GM18858 (cell line): ENCODE measurements at regions not wholly inside any gene's neighbourhood (a gene's known extent, or its start where the extent isn't known, plus 50 kb on each side); places are given as distances from the start of the nearest gene placed in this dataset.
"Not testable (repeated sequence)": the region's sequence is repeated elsewhere in the genome, so short reads cannot be mapped to it uniquely, and the experiment has no call there.

Experiments
- ATAC-seq: cut with Tn5 transposase; IDR thresholded peaks from one replicate; pipeline ENCODE4 v1.9.1; 2021; ENCODE audit not compliant: unreplicated experiment

- ATAC-seq, result no peak
Measured at GRCh38 chr3:161689584-161690298, 193.1 kb downstream of the OTOL1 start.

- ATAC-seq, result no peak
Measured at GRCh38 chr3:161690299-161690620, 193.7 kb downstream of the OTOL1 start.

- no peak for ATAC-seq
Measured at GRCh38 chr3:161691677-161692076, 195.1 kb downstream of the OTOL1 start.

DNA sequence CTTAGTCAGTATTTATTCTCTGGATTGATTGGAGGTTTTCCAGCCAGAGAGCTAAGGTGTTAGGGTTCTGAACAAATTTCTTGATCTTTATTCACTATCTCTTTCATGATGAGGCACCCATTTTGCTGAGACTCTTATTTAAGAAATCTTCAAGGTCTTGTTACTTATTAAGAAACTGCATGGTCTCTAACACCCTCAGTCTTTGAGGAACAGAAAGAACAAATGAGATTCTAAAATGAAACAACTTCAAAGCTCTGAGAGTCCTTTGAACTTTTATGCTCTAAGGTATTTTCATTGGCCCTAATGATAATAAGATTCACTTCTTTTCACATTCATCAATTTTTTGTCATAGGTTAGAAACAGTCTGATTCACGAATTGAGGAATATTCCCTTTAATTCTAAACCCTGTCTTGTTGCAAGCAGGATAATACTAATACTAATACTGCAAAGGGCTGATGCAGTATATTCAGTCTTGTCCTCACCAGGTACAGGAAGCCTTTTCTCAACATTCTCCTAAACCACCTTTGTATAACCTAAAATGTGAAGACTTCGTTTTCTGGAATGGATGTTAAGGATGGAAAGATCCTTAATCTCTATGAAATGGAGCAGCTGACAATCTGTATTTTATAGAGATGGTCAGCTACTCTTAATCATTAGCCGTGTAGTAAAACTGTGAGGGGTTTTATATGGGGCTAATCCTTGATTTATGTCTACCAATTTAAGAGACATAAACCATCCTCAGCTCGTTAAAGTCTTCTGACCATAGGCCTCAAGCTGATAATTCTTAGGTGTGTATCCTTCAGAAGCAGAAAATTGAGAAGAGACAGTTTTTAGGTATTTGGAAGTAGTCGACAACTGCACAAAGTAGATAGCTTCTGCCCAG lies 198.3 kb downstream of the OTOL1 start:
- ATAC-seq, result peak; percentile 61

DNA sequence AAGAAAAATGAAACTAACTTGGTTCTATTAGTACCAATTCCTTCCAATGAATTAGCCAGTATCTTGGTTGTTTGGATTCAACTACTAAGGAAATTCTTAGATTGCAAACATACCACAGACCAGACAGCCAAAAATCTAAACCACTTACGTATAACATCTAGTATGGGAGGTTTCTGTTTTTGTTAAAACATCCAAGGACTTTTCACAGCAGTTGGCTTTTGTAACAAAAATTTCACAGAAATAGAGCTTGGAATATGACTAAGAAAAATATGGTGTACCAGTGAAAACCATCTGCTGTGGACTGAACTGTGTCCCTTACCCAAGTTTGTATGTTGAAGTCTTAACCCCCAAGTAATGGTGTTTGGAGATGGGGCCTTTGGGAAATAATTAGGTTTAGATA lies 199.2 kb downstream of the OTOL1 start:
- no peak for ATAC-seq

DNA sequence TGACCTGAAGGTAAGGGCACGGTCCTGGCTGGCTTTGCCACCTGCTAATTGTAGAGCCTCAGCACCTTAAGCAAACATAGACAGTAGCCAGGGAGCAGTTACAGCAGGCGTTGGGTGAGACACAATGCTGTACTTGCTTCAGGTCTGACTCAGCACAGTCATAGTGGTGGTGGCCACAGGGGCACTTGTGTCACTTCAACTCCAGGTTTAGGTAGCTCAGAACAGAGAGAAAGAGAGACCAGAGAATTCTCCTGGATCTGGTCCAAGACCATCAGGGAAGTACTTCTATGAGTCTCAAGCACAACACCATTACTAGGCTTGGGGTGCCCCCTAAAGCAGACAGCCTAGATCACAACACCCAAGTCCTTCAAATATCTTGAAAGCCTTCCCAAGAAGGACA lies 204.4 kb downstream of the OTOL1 start:
- ATAC-seq, result peak; percentile 54

- not testable (repeated sequence) for ATAC-seq
Measured at GRCh38 chr3:161707253-161707652, 210.6 kb downstream of the OTOL1 start.

GRCh38 chr3:161713731-161714130 lies 217.1 kb downstream of the OTOL1 start:
- ATAC-seq, result no peak

DNA sequence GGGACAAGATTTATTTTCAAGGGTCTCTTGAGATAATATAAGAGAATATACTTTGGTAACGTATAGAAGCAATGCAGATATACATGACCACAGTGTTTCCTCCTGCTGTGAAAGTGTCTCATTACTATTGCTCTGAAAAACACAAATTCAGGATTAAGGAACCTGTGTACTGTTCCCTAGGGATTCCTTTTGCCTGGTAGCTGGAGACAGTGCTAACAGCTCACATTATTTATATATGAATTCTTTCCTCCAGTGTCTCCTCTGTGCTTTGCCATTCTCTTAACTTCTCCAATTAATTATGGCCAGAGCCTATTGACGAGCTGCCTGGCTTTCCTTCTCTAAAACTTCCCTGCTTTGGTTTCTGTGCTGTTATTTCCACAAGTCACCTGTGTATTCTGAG lies 235.4 kb downstream of the OTOL1 start:
- ATAC-seq, result no peak

GRCh38 chr3:161737171-161737570 lies 240.6 kb downstream of the OTOL1 start:
- ATAC-seq, result no peak

DNA sequence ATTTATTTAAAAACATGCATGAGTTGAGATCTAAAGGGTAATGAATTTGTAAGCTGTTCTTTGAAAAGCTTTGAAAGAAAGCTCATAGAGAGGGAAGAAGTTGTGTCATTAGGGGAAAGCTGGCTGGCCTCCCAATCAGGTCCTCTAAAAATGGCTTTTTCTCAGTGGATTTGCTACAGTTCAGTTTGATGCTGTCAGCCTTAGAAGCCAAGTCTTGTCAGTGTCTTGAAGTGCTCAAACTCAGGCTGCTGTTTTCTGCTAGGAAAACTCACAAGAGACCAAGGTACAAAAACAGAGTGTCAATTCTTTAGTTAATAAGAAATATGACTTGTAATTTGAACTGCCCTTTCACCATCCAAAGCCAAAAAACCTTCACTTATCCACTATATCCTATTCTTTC lies 243.8 kb downstream of the OTOL1 start:
- no peak for ATAC-seq

DNA sequence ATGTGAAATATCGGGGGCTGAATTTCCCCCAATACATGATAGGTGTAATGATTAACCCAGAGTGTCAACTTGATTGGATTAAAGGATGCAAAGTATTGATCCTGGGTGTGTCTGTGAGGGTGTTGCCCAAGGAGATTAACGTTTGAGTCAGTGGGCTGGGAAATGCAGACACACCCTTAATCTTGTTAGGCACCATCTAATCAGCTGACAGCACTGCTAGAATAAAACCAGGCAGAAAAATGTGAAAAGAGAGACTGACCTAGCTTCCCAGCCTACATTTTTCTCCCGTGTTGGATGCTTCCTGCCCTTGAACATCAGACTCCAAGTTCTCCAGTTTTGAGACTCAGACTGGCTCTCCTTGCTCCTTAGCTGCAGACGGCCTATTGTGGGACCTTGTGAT lies 247.8 kb downstream of the OTOL1 start:
- no peak for ATAC-seq

- no peak for ATAC-seq
Measured at GRCh38 chr3:161745741-161746140, 249.1 kb downstream of the OTOL1 start.

GRCh38 chr3:161748049-161748448 lies 251.4 kb downstream of the OTOL1 start:
- no peak for ATAC-seq

GRCh38 chr3:161754420-161755053 lies 257.9 kb downstream of the OTOL1 start:
- no peak for ATAC-seq

DNA sequence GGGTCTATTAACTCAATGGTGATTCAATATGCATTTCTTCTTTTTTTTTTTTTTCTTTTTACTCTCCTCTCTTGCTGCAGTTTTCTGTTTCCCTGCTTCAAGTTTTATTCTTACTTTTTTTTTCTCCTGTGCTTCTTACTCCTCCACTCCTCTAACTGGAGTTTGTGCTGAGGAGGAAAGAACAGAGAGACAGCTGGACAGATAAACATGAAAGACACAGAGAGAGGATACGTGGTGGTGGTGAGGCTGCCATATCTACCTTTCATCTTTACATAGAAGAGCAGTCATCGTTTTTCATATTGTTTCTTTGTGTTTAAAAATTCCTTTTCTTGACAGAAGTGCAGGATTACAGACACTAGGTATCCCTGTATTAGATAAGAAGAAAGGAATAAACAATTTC lies 262.8 kb downstream of the OTOL1 start:
- ATAC-seq, result no peak

DNA sequence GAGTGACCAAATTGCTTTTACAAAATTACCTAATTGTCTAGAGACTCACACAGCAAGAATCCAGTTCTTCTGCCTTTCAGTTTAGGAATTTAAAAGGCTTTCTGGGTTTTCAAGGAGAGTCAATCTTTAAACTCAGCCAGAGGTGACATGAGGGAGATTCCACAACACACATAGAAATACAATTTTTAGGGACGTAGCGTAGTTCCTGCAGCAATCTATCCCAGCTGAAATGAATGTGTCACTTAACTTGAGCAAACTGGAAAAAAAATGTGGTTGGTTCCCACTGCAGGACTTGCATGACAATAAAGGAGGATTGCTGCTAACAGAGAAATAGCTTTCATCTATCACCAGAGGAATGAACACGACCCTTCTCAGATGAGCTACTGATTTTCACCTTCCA lies 269.7 kb downstream of the OTOL1 start:
- no peak for ATAC-seq

DNA sequence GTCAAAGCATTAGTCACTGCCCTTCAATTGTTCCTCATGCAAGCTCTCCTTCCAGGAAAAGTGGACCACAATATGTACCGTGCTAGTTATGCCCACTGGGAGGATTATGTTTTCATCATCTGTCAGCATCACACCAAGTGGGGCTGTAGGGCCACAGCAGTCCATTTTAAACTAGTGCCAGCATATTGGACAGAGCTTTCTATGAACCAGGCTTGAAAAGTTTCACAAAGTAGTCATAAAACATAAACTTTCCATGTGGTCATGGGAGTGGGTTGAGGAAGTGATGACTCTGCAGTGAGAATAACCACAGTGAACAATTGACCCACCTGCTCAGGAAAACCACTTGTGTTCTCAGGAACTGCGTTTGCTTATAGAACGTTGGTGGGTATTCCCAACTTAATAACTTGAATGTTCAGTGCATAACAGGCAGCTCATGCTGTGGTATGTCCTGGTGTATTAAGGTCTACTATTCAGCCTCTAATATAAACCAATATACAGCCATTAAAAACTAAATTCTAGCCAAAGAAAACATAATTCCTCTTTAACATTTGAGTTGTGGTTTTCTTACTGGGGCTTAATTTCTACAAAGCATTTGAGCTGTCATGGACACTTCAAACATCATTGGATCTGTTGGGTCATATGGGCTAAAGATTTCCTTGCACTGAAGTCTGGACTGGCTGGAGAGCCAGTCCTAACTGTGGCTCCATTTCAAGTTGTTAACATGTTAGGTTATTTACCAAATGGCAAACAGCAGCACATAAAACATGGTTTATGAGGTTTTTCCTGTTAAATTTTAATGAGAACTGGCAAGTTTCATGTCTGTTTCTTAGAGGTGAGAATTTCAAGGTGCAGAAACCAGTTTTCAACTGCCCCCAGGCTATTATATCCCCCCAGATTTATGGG lies 274.1 kb downstream of the OTOL1 start:
- ATAC-seq, result peak; percentile 90

GRCh38 chr3:161781381-161781780 lies 284.8 kb downstream of the OTOL1 start:
- ATAC-seq, result no peak

- no peak for ATAC-seq
Measured at GRCh38 chr3:161793194-161793930, 296.8 kb downstream of the OTOL1 start.
